ENCODE measurements at regions not wholly inside any gene's neighbourhood (a gene's known extent, or its start where the extent isn't known, plus 50 kb on each side); places are given as distances from the start of the nearest gene placed in this dataset.
"Not testable (repeated sequence)": the region's sequence is repeated elsewhere in the genome, so short reads cannot be mapped to it uniquely, and the experiment has no call there.

DNA sequence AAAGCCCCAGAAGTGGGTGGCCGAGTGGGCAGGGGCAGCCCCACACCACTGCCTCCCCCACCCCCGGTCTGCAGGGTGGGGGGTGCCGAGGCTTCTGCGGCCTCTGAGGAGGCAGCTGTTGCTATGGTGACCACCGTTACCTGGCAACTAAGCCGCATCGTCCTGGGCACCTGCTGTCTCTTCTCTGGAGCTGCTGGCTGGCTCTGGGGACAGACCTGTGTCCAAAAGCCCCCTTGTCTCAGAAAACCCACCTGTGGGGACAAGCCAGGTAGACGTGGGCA lies 79.9 kb upstream of the PRR5 start:
- TF ChIP-seq, protein P1, sequence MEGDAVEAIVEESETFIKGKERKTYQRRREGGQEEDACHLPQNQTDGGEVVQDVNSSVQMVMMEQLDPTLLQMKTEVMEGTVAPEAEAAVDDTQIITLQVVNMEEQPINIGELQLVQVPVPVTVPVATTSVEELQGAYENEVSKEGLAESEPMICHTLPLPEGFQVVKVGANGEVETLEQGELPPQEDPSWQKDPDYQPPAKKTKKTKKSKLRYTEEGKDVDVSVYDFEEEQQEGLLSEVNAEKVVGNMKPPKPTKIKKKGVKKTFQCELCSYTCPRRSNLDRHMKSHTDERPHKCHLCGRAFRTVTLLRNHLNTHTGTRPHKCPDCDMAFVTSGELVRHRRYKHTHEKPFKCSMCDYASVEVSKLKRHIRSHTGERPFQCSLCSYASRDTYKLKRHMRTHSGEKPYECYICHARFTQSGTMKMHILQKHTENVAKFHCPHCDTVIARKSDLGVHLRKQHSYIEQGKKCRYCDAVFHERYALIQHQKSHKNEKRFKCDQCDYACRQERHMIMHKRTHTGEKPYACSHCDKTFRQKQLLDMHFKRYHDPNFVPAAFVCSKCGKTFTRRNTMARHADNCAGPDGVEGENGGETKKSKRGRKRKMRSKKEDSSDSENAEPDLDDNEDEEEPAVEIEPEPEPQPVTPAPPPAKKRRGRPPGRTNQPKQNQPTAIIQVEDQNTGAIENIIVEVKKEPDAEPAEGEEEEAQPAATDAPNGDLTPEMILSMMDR (conservative IDR thresholded peaks at IDR 0.05; ENCODE audit: low read length) = no peak

DNA sequence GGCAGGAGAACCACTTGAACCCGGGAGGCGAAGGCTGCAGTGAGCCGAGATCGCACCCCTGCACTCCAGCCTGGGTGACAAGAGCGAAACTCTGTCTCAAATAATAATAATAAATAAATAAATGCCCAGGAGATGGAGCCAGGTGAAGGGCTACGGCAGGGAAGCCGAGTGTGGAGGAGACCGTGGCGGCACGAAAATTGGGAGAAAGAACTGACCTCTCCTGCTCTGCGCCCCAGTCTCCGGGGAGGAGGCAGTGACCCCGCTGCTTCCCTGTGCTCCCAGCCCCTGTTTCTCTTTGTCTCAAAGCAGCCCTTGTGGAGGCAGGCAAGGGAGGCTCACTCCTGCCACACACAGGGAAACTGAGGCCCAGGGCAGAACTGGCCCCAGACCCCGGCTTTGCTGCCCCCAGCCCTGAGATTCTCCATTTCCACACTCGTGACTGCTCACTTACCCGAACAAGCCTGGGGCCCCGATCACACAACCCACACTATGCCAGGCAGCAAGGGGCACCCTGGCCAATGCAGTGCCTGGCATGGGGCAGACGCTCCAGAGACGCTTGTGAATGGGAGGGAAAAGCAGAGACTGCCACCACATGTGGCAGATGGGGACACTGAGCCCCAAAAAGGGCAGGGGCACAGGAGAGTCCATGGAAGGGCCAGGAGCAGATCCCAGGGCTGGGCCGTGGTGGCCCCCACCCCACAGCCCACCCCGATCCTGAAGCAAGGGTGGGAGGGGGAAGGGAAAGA lies 80.4 kb upstream of the PRR5 start:
- H3K4me3 ChIP-seq (ENCODE audit: low read length) = no peak overlapping the region
- DNase-seq (ENCODE audit: low read depth) = no peak
- TF ChIP-seq, protein P1 (conservative IDR thresholded peaks at IDR 0.05; ENCODE audit: low read length) = no peak

More for the DNA sequence above, 79.9 kb upstream of the PRR5 start:
- no peak overlapping the region for H3K4me3 ChIP-seq (ENCODE audit: low read length)
- DNase-seq (ENCODE audit: low read depth) = no peak

DNA sequence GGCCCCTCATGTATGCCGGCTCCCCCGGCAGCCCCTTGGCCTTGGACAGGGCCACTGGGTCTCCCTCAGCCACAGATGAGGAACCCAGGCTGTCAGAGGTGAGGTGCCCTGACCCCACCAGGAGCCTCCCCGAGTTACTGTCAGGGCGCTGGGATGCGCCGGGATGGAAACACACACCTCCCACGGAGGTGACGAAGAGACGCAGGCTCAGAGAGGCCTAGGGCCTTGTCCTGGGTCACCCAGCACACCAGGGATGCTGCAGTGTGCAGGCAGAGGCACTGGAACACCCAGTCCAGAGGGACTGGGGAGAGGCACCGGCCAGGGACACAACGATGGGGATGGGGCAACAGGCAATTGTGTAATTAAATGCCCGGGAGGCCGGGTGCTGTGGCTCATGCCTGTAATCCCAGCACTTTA lies 81.2 kb upstream of the PRR5 start:
- TF ChIP-seq, protein P1 (conservative IDR thresholded peaks at IDR 0.05; ENCODE audit: low read length) = no peak
- no peak overlapping the region for H3K4me3 ChIP-seq (ENCODE audit: low read length)
- DNase-seq (ENCODE audit: low read depth) = no peak

DNA sequence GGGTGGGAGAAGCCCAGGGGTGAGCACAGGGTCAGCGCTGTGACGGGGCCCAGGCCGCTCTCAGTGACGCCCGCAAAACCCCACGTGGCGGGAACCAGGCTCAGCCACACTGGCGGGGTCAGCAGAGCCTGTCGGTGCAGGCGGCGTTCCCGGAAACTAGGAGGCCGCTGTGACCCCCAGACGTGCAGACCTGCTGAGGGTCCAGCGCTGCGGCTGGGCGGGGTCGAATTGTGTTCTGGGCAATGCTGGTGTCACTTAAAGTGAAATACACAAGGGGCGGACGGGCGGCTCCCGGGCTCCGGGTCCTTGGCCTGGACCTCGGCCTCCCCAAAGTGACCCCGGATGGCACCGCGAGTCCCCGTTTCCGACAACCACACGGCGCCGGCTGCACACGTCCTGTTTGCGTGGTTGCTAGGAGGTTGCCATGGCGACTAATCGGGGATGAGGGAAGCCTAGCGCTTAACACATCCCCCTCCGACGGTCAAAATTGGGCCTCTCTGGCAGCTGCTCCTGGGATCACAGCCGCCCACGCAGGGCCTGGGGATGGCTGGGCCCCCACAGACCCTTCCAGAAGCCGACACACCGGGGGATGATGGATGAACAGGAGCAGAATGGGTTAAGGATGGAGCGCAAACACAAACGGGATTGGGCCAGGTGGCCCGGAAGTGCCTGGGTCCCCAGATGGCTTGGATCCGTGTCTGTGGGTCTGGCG lies 81.7 kb upstream of the PRR5 start:
- TF ChIP-seq, protein P1 (conservative IDR thresholded peaks at IDR 0.05; ENCODE audit: low read length) = no peak
- H3K4me3 ChIP-seq (ENCODE audit: low read length) = no peak overlapping the region
- peak; percentile 62 for DNase-seq (ENCODE audit: low read depth)

DNA sequence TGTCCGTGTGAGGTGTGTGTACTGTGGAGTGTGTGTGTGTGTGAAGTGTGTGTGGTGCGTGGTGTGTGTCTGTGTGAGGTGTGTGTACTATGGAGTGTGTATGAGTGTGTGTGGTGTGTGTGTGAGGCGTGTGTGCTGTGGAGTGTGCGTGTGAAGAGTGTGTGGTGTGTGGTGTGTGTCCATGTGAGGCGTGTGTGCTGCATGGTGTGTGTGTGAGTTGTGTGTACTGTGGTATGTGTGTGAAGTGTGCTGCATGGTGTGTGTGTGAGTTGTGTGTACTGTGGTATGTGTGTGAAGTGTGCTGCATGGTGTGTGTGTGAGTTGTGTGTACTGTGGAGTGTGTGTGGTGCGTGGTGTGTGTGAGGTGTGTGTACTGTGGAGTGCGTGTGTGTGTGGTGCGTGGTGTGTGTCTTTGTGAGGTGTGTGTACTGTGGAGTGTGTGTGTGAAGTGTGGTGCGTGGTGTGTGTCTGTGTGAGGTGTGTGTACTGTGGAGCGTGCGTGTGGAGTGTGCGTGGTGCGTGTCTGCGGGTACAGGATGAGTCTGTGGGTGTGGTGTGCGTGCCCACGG lies 82.4 kb upstream of the PRR5 start:
- not testable (repeated sequence) for H3K4me3 ChIP-seq (ENCODE audit: low read length); DNase-seq (ENCODE audit: low read depth)

DNA sequence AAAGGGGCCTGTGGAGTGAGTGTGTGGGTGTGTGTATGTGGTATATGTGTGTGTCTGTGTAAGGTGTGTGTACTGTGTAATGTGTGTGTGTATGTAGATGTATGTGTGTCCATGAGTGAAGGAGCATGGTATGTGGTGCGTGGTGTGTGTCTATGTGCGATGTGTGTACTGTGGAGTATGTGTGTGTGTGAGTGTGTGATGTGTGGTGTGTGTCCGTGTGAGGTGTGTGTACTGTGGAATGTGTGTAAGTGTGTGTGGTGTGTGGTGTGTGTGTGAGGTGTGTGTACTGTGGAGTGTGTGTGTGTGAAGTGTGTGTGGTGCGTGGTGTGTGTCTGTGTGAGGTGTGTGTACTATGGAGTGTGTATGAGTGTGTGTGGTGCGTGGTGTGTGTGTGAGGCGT lies 83.1 kb upstream of the PRR5 start:
- not testable (repeated sequence) for DNase-seq (ENCODE audit: low read depth); H3K4me3 ChIP-seq (ENCODE audit: low read length)

DNA sequence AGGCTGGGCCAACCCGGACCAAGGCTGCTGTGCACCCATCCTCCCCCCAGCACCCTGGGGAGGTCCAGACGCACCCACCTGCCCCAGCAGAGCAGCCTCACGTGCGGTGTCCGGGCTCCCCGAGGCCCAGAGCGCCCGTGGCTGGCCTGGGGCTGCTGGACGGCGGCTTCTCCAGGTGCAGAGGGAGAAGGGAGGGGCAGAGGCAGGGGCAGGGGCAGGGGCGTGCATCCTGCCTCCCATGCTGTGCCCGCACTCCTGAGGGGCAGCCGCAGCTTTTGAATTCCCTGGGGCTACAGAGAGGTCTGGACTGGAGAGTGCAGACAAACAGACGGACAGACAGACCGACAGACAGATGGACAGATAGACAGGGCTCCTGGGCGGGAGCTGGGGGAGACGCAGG lies 83.6 kb upstream of the PRR5 start:
- H3K4me3 ChIP-seq (ENCODE audit: low read length) = no peak overlapping the region
- TF ChIP-seq, protein P1 (conservative IDR thresholded peaks at IDR 0.05; ENCODE audit: low read length) = no peak
- DNase-seq (ENCODE audit: low read depth) = no peak

DNA sequence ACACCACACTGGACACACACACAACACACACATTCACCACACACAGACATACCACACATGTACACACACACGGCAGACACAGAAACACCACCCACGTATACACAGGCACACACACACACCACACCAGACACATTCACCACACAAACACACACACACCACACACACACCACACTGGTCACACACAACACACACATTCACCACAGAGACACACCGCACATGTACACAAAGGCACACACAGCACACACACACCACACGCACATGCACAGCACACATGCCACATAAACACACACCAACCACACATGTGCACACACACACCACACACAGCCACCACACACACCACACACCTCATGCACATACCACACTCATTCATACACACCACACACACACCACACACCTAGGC lies 84.2 kb upstream of the PRR5 start:
- no peak for DNase-seq (ENCODE audit: low read depth)
- TF ChIP-seq, protein P1 (conservative IDR thresholded peaks at IDR 0.05; ENCODE audit: low read length) = no peak
- no peak overlapping the region for H3K4me3 ChIP-seq (ENCODE audit: low read length)

Measured in AG10803 (cell line).